Hepatocyte (in vitro differentiated cells): ENCODE measurements at regions not wholly inside any gene's neighbourhood (a gene's known extent, or its start where the extent isn't known, plus 50 kb on each side); places are given as distances from the start of the nearest gene placed in this dataset.

Experiments
- DNase-seq: peaks from one replicate; pipeline ENCODE4 v3.0.0-alpha.2; 2016; ENCODE audit warnings: low spot score
- H2AFZ ChIP-seq: fragments of 200-600 bp; sonication (generic); 2 replicates; pipeline ENCODE4 v1.6.0; 2016; ENCODE audit warnings: antibody characterized with exemption, mild to moderate bottlenecking
- H3K27ac ChIP-seq: fragments of 200-600 bp; sonication (generic); 2 replicates; pipeline ENCODE4 v1.5.1; 2016; ENCODE audit warnings: mild to moderate bottlenecking
- H3K27me3 ChIP-seq: fragments of 200-600 bp; sonication (generic); 2 replicates; pipeline ENCODE4 v1.6.1; 2016
- H3K36me3 ChIP-seq: fragments of 200-600 bp; sonication (generic); replicated peaks from 2 replicates; pipeline ENCODE4 v1.5.1; 2016; ENCODE audit warnings: low read depth; ENCODE audit not compliant: insufficient read depth
- H3K4me1 ChIP-seq: fragments of 200-600 bp; sonication (generic); 2 replicates; pipeline ENCODE4 v1.5.1; 2016; ENCODE audit warnings: mild to moderate bottlenecking, moderate library complexity; ENCODE audit not compliant: insufficient read depth
- H3K4me2 ChIP-seq: fragments of 200-600 bp; sonication (generic); 2 replicates; pipeline ENCODE4 v1.6.0; 2016
- H3K4me3 ChIP-seq: fragments of 200-600 bp; sonication (generic); 2 replicates; pipeline ENCODE4 v1.5.1; 2016; ENCODE audit warnings: mild to moderate bottlenecking
- H3K79me2 ChIP-seq: fragments of 200-600 bp; sonication (generic); 2 replicates; pipeline ENCODE4 v1.6.0; 2017; ENCODE audit warnings: mild to moderate bottlenecking
- H3K9me2 ChIP-seq: fragments of 200-600 bp; sonication (generic); replicated peaks from 2 replicates; pipeline ENCODE4 v1.6.0; 2017; ENCODE audit warnings: mild to moderate bottlenecking; ENCODE audit not compliant: insufficient read depth
- H3K9me3 ChIP-seq: fragments of 200-600 bp; sonication (generic); 2 replicates; pipeline ENCODE4 v1.5.1; 2016; ENCODE audit warnings: low read depth, mild to moderate bottlenecking
- H4K20me1 ChIP-seq: fragments of 200-600 bp; sonication (generic); 2 replicates; pipeline ENCODE4 v1.6.0; 2016; ENCODE audit warnings: mild to moderate bottlenecking; ENCODE audit not compliant: insufficient read depth, poor library complexity, severe bottlenecking
- EZH2 ChIP-seq: fragments of 200-600 bp; sonication (generic); IDR thresholded peaks from 2 replicates; pipeline ENCODE4 v1.6.1; 2016; ENCODE audit warnings: antibody characterized with exemption, mild to moderate bottlenecking, borderline replicate concordance
- EZH2phosphoT487 ChIP-seq: fragments of 200-600 bp; sonication (generic); IDR thresholded peaks from one replicate; pipeline ENCODE4 v1.6.1; 2018; ENCODE audit warnings: antibody characterized with exemption, mild to moderate bottlenecking, low read depth, moderate library complexity; ENCODE audit not compliant: unreplicated experiment, severe bottlenecking
- WGBS: methylation state at CpG from one replicate; pipeline ENCODE4 v1.1.6; 2016; ENCODE audit warnings: low lambda C conversion rate; ENCODE audit errors: missing lambda C conversion rate; 5-methylcytosine and 5-hydroxymethylcytosine counted together
- TF ChIP-seq, protein P1 (sequence below): fragments of 200-600 bp; sonication (generic); IDR thresholded peaks from 2 replicates; pipeline ENCODE4 v1.5.1; 2016; ENCODE audit warnings: antibody characterized with exemption, mild to moderate bottlenecking; ENCODE audit not compliant: poor library complexity

DNA sequence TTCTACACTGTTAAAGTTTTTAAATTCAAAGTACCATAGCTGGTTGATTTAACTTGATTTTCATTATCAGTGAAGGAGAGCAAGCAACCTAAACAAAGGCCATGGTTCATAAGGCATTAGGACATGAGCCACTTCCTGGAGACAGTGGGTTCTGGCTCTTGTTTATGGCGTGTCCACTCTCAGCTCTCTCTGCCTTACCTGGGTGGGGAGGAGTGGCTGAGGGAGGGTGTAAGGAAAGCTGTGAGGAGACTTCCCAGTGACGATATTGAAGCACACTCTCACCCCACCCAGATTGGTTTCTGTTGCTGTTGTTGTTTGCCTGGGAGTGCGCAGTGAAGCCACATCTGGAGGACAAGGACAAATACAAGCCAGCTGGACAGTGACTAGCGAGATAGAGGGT, 365.3 kb upstream of the FZD8 start:
- Histone ChIP-seq H3K36me3 (no peaks in the 10 kb centered on the region), H3K9me2 (no peaks in the 10 kb centered on the region), H3K9me3 (no peaks in the 10 kb centered on the region), H3K4me1 (no peaks in the 10 kb centered on the region), H2AFZ (no peak overlapping the region), H3K4me2 (no peak overlapping the region), H4K20me1 (no peaks in the 10 kb centered on the region), H3K27ac (no peak overlapping the region), H3K4me3 (no peak overlapping the region), H3K79me2 (no peaks in the 10 kb centered on the region), H3K27me3 (no peaks in the 10 kb centered on the region)
- TF ChIP-seq EZH2: no peak
- no peak for TF ChIP-seq EZH2phosphoT487
- TF ChIP-seq, protein P1, sequence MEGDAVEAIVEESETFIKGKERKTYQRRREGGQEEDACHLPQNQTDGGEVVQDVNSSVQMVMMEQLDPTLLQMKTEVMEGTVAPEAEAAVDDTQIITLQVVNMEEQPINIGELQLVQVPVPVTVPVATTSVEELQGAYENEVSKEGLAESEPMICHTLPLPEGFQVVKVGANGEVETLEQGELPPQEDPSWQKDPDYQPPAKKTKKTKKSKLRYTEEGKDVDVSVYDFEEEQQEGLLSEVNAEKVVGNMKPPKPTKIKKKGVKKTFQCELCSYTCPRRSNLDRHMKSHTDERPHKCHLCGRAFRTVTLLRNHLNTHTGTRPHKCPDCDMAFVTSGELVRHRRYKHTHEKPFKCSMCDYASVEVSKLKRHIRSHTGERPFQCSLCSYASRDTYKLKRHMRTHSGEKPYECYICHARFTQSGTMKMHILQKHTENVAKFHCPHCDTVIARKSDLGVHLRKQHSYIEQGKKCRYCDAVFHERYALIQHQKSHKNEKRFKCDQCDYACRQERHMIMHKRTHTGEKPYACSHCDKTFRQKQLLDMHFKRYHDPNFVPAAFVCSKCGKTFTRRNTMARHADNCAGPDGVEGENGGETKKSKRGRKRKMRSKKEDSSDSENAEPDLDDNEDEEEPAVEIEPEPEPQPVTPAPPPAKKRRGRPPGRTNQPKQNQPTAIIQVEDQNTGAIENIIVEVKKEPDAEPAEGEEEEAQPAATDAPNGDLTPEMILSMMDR: no peak
- 87% methylated on average over 4 of the region's 4 CpGs for WGBS
- DNase-seq: no peak

DNA sequence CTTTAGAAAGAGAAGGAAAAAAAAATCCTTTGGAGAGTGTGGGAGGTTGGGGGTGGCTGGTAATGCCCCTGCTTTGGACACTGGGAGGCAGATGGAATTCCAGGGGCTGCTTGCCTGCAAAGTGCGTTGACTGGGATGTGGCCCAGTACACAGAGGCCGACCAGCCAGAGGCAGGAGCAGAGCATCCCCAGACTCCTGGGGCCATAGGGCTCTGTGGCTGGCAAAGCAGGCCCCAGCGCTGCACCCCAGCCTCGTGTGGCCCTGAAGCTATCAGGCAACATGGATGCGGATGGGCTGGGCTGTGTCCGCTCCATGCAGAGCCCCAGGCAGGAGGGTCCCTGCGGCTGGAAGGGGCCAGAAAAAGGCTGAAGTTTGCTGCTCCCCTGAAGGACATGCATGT, 361.6 kb upstream of the FZD8 start:
- no peaks in the 10 kb centered on the region for H4K20me1 ChIP-seq
- WGBS: 96% methylated on average over 7 of the region's 7 CpGs
- no peak overlapping the region for H3K4me2 ChIP-seq
- H3K79me2 ChIP-seq: no peaks in the 10 kb centered on the region
- no peak overlapping the region for H2AFZ ChIP-seq
- no peaks in the 10 kb centered on the region for H3K9me3 ChIP-seq
- no peaks in the 10 kb centered on the region for H3K36me3 ChIP-seq
- H3K4me1 ChIP-seq: no peaks in the 10 kb centered on the region
- no peak for DNase-seq
- no peak overlapping the region for H3K4me3 ChIP-seq
- H3K9me2 ChIP-seq: no peaks in the 10 kb centered on the region
- H3K27me3 ChIP-seq: no peaks in the 10 kb centered on the region
- no peak overlapping the region for H3K27ac ChIP-seq
- TF ChIP-seq EZH2 (no peak), EZH2phosphoT487 (no peak)
- TF ChIP-seq, protein P1: no peak

DNA sequence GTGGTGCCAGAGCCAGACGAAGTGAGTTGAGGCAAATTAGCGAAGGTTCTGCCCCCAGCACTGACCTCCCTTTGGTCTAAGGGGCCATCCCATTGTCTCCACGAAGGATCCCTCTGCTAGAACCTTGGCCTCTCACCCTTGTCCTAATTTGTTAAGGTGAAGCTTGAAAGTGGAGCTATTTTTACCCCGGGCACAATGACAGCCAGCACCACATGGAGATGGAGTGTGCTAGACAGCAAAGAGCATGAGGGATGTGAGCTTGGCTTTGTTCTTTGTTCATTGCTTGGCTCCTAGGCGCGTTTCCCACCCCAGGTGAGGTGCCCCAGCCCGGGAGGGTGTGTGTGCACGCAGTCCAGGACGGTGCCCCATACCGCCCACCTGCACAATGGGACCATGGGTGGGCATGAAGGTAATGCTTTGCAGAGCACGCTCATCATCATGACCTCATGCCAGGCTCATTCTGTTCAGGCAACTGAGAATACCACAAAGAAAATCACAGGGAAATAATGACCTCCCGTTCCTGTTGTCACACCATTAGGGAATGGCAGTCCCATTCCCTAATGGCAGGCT, 361.0 kb upstream of the FZD8 start:
- Histone ChIP-seq H3K36me3 (no peaks in the 10 kb centered on the region), H3K4me1 (no peaks in the 10 kb centered on the region), H2AFZ (no peak overlapping the region), H3K9me3 (no peaks in the 10 kb centered on the region), H3K79me2 (no peaks in the 10 kb centered on the region), H3K4me3 (no peak overlapping the region), H3K27me3 (no peaks in the 10 kb centered on the region), H3K9me2 (no peaks in the 10 kb centered on the region), H4K20me1 (no peaks in the 10 kb centered on the region), H3K27ac (no peak overlapping the region), H3K4me2 (no peak overlapping the region)
- TF ChIP-seq EZH2 (no peak), EZH2phosphoT487 (no peak)
- TF ChIP-seq, protein P1: no peak
- no peak for DNase-seq
- 93% methylated on average over 12 of the region's 12 CpGs for WGBS

DNA sequence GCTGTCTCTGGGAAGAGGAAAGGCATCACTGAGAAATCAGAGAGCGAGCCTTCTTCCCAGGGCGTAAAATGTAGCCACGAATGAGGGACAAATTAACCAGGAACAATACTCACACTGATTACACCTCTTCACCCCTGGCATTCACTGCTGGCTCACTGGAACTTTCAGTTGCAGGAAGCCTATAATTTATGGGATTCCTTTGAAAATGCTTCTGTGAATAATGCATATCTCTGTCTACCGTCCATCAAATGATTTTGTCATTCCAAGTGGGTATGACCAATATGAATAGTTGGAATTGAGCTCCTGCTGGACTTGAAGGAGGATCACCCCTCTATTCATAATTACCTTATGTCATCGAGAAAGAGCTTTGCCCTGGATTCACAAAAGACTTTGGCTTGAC, 360.3 kb upstream of the FZD8 start:
- no peak for DNase-seq
- H3K4me3 ChIP-seq: no peak overlapping the region
- 92% methylated on average over 5 of the region's 5 CpGs for WGBS
- H3K4me1 ChIP-seq: no peaks in the 10 kb centered on the region
- no peaks in the 10 kb centered on the region for H3K9me3 ChIP-seq
- H2AFZ ChIP-seq: no peak overlapping the region
- H3K36me3 ChIP-seq: no peaks in the 10 kb centered on the region
- no peaks in the 10 kb centered on the region for H3K79me2 ChIP-seq
- no peak overlapping the region for H3K27ac ChIP-seq
- no peak for TF ChIP-seq EZH2phosphoT487
- TF ChIP-seq, protein P1: no peak
- no peak for TF ChIP-seq EZH2
- H3K9me2 ChIP-seq: no peaks in the 10 kb centered on the region
- no peak overlapping the region for H3K4me2 ChIP-seq
- H4K20me1 ChIP-seq: no peaks in the 10 kb centered on the region
- no peaks in the 10 kb centered on the region for H3K27me3 ChIP-seq
